GM15510 (cell line): ENCODE measurements at regions not wholly inside any gene's neighbourhood (a gene's known extent, or its start where the extent isn't known, plus 50 kb on each side); places are given as distances from the start of the nearest gene placed in this dataset.

ENCODE experiments used
- POLR2A ChIP-seq: IDR thresholded peaks from 3 replicates; pipeline ENCODE4 v1.6.1; 2011; ENCODE audit warnings: borderline replicate concordance; ENCODE audit not compliant: insufficient read length; ENCODE audit errors: extremely low read depth

DNA sequence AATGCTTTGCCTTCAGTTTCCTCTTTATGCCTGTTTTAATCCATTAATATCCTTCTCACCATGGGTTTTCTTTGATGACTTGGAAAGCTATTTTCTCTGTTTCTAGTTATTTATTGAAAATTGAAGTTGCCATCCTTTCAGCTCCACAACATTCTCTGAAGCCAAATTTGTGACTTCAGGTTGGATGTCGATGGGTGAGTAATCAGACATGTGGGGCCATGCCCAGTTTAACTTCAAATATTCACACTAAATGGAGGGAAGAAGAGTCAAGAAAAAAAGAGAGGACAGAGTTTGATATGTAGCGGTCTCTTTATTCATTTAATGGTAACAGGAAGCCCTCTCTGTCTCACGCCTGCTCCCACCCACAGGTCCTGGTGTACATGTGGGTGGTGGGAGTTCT is 89.1 kb upstream of the RIPOR2 start:
- TF ChIP-seq POLR2A: no peak

DNA sequence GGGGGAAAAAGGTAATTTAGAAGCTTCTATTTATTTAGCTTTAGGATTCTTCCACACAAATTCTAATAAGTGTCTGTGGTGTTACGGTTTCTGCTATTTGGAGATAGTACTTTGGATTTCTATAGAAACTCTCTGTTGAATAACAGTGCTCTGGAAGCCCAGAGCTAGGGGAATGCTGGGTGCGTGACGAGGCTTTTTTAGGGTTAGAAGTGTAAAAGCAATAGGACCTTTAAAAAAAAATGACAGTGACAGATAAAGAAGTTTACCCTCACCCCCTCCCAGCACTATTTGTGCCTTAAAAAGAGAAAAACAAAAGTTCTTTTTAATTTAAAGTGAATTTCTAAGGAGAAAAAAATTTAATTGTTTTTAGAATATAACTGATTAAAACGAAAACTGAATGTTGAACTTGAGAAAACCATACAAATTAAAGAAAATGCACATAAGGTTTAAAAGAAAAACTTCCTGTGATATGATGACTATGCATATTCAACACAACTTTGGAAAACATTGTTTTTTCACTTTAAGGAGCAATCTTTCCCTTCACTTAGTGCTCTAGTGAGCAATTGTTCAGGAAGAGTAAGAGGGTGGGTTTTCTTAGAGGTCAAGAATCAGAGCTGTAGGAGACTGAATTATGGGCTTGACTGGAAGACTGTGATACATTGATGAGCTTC is 89.6 kb upstream of the RIPOR2 start:
- TF ChIP-seq POLR2A: no peak

DNA sequence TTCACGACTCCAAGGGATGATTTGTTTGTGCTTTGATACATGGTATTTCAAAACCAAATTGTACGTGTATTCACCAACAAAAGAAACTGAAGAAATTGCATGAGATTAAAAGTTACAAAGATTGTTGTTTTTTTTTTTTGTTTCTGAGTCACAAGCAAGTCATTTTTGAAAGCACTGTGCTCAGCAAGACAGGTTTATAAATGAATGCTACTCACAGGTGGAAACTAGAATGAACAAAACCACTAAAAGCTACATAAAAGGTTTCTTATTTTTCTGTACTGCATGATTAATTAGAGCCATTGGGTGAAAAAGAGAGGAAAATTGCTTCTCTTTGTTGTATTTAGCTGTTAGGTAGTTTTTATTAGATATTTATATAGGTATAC is 90.2 kb upstream of the RIPOR2 start:
- no peak for TF ChIP-seq POLR2A

DNA sequence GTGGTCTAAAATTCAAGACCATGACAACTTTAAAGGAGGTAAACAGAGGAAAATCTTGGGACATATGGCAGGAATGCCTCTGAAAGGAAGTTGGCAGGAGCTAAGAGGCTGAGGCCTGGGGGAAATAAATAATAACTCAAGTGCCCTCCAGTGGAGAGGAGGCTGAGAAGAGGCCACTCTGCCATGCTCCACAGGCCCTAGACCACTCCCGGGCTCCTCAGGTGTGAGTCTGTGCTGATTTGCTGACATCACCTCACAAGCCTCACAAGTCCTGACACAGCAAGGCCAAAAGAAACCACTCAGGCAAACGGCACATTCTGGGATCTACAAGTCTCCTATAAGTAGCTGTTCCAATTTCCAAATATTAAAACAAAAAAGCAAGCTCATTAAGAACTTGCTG is 91.0 kb upstream of the RIPOR2 start:
- TF ChIP-seq POLR2A: no peak

DNA sequence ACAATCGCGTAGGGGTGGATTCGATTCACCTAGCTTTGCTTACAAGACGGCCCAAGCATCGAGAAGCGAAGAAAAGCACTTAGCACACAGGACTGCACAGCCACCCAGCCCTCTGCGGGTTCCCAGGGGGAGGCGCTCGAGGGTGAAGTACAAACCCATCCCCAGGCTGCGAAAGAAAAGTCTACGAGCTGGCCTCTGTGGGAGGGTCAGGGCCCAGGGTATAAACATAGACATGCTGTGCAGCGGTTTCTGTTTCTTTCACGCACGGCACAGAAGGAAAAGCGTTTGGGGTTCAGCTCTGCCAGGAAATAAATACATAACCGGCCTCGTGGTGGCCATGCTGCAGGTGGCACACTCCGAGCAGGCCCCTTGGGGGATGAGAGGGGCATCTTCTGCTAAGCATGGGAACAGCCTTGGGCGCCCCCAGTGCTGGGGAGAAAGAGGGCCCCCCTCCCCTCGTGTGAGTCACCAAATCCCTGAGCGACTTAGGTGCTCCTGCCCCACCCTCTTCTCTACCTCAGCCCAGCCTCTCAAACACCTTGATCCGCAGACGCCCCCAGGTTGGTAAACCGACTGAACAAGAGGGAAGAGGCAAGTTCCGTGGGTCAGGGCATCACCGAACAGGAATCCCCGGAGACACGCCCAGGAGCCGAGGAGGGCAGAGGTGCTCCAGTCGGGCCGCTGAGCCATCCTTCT is 91.6 kb upstream of the RIPOR2 start:
- peak; percentile 22 for TF ChIP-seq POLR2A

DNA sequence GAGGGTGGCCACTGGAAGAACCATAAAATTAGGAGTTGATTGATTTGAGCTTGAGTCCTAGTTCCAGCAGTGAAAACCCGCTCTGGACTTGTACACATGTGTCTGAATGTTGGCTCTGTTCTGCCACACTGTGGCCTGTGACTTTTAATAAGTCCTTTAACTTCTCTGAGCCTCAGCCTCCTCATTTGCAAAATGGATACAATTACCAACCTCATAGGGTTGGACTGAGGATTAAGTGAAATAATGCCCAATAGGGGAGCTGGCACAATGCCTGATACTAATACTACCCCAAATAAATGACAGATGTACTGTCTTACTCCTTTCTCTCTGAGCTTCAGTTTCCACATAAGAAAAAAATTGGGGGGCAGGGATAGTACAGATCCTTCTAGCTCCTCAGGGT is 92.6 kb upstream of the RIPOR2 start:
- TF ChIP-seq POLR2A: no peak

DNA sequence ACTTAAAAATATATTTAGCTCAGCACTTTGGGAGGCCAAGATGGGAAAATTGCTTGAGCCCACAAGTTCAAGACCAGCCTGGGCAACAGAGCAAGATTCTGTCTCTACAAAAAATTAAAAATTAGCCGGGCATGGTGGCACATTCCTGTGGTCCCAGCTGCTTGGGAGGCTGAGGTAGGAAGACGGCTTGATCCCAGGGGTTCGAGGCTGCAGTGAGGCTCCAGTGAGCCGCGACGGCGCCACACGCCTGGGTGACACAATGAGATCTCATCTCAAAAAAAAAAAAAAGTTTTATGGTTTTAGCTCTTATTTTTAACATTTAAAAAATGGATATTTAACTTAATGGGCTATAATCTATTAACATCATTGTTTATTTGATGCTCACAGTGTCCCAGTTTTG is 97.2 kb upstream of the RIPOR2 start:
- TF ChIP-seq POLR2A: no peak

DNA sequence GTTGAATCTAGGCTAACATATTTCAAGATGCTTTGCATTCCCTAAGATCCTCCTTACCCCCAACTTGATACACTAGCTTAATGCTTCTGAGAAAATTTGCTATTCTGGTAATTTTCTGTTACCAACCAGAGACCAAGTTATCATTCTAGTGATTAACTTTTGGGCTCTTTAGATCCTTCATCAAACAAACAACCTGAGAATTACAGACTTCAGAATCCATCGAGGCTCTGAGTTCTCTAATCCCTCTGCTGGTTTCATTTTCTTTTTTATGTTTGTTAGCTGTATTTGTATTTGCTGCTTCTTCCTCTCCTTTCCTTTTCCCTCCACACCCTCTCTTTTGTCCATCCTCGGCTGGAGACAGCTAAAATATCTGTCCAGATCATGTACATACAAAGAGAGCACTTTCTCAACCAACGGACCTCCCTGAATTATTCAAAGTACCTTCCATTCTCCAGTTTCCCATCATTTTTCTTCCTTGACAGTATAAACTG is 98.7 kb upstream of the RIPOR2 start:
- no peak for TF ChIP-seq POLR2A

DNA sequence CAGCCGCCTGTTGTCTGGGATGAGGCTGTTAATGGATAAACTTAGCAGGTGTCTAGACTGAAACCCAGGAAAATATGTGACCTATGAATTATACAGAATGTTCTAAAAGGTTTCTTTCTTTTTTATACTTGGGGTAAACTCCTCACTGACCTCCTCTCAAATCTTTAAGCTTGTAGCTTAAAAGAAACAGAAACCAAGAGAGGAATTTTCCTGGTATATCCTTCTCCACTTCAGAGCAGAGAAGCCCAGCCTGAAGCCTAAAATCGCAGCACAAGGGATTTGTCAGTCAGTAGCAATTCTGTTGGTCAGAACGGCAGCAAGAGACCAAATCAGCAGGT is 99.4 kb upstream of the RIPOR2 start:
- TF ChIP-seq POLR2A: no peak

DNA sequence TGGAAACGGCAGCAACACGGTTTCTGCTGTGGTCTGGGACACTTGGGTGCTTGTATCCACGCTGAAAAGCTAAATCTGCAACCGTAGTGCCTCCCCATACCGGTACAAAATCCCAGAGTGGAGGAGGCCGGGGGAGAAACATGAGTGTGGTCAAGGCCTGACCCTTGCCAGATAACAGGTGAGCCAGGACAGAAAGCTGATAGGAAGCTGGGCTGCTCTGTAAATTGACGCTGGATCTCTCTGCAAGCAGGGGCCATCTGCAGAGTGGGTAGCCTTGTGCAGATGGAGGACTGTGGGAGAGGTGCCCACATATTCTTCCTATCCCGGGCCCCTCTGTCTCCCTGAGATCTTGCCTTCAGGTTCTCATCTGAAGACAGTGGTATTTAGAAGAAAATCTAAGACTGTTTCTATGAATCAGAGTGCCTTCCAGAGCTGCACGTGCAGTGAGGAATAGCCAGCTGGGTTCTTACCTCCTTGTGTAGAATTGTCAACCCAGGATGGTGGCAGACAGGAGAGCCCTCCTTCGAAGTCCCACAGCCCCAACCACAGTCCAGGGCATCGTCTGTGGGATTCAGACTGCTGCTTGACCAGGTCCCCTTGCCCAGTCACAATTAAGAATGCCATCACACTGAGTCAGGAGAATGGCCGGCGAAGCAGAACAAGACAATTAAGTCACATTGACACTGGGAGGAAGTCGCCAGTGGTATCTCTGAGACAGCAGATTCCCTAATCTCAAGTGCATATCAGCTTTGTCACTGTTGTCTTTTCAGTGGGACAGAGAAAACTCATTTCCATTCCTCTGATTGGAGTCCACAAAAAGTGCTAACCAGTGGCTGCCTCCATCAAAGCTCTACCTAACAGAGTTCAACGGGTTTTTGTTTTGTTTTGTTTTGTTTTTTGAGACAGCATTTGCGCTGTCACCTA is 100.0 kb upstream of the RIPOR2 start:
- no peak for TF ChIP-seq POLR2A

DNA sequence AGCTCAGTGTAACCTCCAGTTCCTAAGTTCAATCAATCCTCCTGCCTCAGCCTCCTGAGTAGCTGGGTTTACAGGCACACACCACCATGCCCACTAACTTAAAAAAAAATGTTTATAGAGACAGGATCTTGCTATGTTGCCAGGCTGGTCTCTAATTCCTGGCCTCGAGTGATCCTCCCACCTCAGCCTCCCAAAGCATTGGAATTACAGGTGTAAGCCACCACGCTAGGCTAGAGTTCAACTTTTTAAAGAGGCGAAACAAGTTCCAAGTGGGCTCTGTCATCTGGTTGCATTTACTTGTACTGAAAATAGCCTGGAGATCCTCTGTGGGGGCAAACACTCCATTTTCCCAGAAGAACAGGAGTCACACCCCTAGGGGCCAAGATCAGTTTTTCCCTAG is 100.7 kb upstream of the RIPOR2 start:
- TF ChIP-seq POLR2A: no peak

DNA sequence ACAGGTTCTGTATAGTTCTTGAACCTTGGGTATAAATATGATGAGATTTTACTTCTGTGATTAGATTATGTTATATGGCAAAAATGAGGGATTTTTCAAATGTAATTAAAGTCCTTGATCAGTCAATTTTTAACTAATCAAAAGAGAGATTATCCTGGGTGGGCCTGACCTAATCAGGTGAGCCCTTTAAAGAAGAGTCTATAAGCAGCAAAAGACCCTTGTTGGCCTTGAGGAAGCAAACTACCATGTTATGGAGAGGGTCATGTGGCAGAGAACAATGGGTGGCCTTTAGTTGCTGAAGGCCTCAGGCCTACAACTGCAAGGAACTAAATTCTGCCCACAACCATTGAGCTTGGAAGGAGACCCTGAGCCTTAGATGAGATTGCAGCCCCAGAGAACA is 102.5 kb upstream of the RIPOR2 start:
- TF ChIP-seq POLR2A: no peak

DNA sequence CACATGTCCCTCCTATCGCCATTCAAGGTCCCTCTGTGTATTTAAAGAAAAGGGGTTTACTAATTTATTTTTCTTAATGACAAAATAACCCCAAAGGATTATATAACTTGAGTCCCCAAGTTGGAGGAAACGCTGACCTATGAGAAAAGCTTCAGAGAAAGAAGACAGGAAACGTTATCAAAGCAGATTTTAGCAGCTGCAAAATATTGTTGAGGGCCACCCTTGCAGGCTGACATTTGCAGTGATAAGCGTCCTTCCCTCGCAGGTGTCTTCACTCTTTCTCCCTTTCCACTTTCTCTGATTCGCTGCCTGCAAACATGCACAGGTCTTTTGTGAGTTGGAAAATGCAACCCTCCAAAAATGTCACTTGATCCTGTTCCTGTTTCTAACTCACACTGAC is 103.2 kb upstream of the RIPOR2 start:
- TF ChIP-seq POLR2A: no peak

DNA sequence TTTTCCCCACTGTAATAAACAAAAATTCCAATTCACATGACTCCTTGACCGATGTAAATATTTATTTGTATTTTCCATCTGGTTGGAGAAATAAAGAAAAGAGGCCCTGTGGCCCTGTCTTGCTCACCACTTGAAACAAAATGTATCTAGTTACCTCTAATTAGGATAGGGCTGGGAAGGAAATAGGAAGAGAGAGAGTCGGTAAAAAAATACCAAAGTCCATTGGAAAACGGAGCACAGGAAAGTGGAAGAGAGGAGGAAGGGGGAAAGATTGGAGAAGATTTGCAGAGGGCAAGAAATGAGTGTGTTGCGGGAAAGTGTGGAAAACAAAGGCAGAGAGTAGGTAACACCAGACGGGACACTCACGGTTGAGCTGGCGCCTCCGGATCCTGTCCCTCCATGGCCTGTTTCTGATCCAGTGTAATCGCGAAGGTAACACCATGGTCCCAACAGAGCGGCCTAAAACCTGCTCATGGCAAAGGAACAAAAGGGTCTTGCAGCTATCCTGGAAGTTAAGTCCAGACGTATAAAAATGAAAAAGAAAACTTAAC is 105.8 kb upstream of the RIPOR2 start:
- TF ChIP-seq POLR2A: no peak

DNA sequence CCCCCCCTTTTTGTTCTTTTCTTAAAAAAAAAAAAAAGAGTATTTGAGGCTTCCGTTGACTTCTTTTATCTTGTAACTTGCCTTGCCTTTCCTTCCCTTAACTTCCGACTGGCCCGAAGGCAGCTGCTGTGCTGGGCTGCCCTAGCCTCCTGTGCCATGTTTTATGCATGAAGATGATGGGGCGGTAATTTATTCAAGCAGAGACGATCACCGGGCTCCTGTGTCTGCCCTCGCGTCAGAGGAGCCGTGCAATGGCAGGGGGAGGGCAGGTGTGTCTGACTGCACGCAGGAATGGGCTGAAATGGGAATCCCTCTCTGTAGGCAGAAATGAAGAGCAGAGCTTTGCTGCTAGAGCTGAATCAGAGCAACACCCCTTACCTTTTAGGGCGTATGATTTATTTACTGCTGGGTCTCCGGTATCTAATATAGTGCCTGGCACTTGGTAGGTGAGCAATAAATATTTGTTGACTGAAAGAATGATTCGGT is 106.3 kb upstream of the RIPOR2 start:
- TF ChIP-seq POLR2A: no peak

DNA sequence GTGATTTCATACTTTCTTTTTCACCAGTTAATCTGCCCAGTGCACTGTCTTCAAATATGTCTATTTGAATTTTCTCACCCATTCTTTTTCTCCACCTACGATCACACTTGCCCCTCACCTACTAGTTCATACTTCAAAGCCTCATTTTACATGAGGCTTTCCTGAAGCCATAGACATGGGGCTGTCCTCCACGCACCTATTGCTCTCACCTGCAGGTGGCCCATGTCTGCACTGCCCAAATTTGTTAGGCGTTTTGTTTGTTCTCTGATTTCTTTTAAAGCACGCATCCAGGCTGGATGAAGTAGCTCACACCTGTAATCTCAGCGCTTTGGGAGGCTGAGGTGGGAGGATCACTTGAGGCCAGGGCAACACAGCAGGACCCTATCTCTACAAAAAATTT is 106.8 kb upstream of the RIPOR2 start:
- no peak for TF ChIP-seq POLR2A
